ENCODE measurements at regions not wholly inside any gene's neighbourhood (a gene's known extent, or its start where the extent isn't known, plus 50 kb on each side); places are given as distances from the start of the nearest gene placed in this dataset.

DNA sequence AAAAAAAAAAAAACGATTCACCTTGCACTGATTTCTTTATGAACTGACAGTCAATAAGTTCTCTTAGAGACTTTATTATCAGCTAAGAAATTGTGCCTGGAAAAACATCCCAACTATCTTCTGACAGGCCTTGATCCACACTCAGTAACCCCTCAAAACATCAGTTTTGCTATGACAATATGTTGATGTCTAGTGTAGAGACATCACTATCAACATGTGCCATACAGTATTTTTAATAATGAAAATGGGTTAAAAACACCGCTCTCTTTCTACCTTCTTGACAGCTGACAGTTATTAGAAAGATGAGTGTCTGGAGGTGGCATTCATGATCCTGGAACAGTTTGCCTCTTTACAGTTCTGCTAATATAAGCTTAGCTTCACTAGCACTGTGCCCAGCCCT is 175.8 kb upstream of the TMEM229A start:
- H2BK5ac ChIP-seq (ENCODE audit: insufficient read length, low read length), result no peak overlapping the region
- H3K18ac ChIP-seq (ENCODE audit: insufficient read length, low read depth, low read length), result no peak overlapping the region
- no peaks in the 10 kb centered on the region for H3K23me2 ChIP-seq (ENCODE audit: insufficient read length, low read depth, low read length, poor library complexity, severe bottlenecking)
- no peak overlapping the region for H4K8ac ChIP-seq (replicated peaks; ENCODE audit: insufficient read length, low read depth, low read length)
- Mint-ChIP-seq H3K4me1 (no peaks in the 10 kb centered on the region), H3K4me3 (no peak overlapping the region), H3K27me3 (ENCODE audit: low read depth) (no peaks in the 10 kb centered on the region), H3K27ac (no peak overlapping the region), H3K9me3 (no peaks in the 10 kb centered on the region), H3K36me3 (ENCODE audit: insufficient read depth in 1 of 3, low read depth in 3 of 3) (no peaks in the 10 kb centered on the region)
- H2AFZ ChIP-seq (ENCODE audit: low read length), result no peak overlapping the region
- no peak overlapping the region for H3K23ac ChIP-seq (ENCODE audit: insufficient read length, low read depth, low read length)
- no peak overlapping the region for H3K27ac ChIP-seq (ENCODE audit: insufficient read length, low read depth, low read length)
- no peaks in the 10 kb centered on the region for H3K4me1 ChIP-seq (ENCODE audit: insufficient read depth, low read length)
- H2BK15ac ChIP-seq (ENCODE audit: low read depth, low read length), result no peak overlapping the region
- no peak overlapping the region for H4K5ac ChIP-seq (ENCODE audit: insufficient read length, low read depth, low read length)
- H3K9me3 ChIP-seq (ENCODE audit: control insufficient read depth, low read depth, low read length), result no peaks in the 10 kb centered on the region
- no peaks in the 10 kb centered on the region for H4K20me1 ChIP-seq (ENCODE audit: control insufficient read depth, insufficient read depth, insufficient read length)
- no peak overlapping the region for H2BK12ac ChIP-seq (ENCODE audit: insufficient read length, low read depth, low read length)
- no peak for DNase-seq
- no peak overlapping the region for H2BK20ac ChIP-seq (ENCODE audit: low read depth, low read length, poor library complexity, severe bottlenecking)
- no peaks in the 10 kb centered on the region for H3K79me1 ChIP-seq (ENCODE audit: insufficient read depth, low read depth, low read length, poor library complexity, severe bottlenecking)
- no CpG with 5 or more reads among the region's 2 CpGs for WGBS (ENCODE audit: extremely low coverage, insufficient read length, low lambda C conversion rate)
- H3T11ph ChIP-seq (ENCODE audit: low read length), result no peak overlapping the region
- H3K27me3 ChIP-seq (ENCODE audit: insufficient read depth, low read length), result no peaks in the 10 kb centered on the region
- no peak overlapping the region for H2AK5ac ChIP-seq (ENCODE audit: insufficient read length, low read length)
- no peaks in the 10 kb centered on the region for H3K79me2 ChIP-seq (ENCODE audit: insufficient read depth, low read length)
- no peak overlapping the region for H3K4me2 ChIP-seq (ENCODE audit: insufficient read depth, insufficient read length, low read length)
- no peak overlapping the region for H3K56ac ChIP-seq (ENCODE audit: insufficient read length, low read depth, low read length)
- no peak overlapping the region for H2BK120ac ChIP-seq (ENCODE audit: low read depth, low read length, poor library complexity, severe bottlenecking)
- no peak overlapping the region for H3K14ac ChIP-seq (ENCODE audit: insufficient read depth, low read length)
- H4K91ac ChIP-seq (ENCODE audit: insufficient read length, low read depth, low read length), result no peak overlapping the region
- no peak overlapping the region for H3K9ac ChIP-seq (ENCODE audit: extremely low read depth, insufficient read length, low read length)
- no peak overlapping the region for H3K4ac ChIP-seq (ENCODE audit: low read depth, low read length)
- no peak for TF ChIP-seq CTCF (conservative IDR thresholded peaks at IDR 0.05)

Data from H9 (cell line).